ENCODE measurements at regions not wholly inside any gene's neighbourhood (a gene's known extent, or its start where the extent isn't known, plus 50 kb on each side); places are given as distances from the start of the nearest gene placed in this dataset.

- H3K27ac Mint-ChIP-seq (ENCODE audit: unreplicated experiment), result no peak overlapping the region
- no peaks in the 10 kb centered on the region for H3K4me1 Mint-ChIP-seq (ENCODE audit: unreplicated experiment)
- no peaks in the 10 kb centered on the region for H3K27me3 Mint-ChIP-seq (ENCODE audit: unreplicated experiment)
- H3K4me3 Mint-ChIP-seq (ENCODE audit: unreplicated experiment), result no peak overlapping the region
- DNase-seq (ENCODE audit: extremely low spot score, unreplicated experiment), result no peak
- TF ChIP-seq CTCF (IDR thresholded peaks at IDR 0.05), result no peak
- H3K36me3 Mint-ChIP-seq (ENCODE audit: unreplicated experiment), result no peaks in the 10 kb centered on the region
- H3K9me3 Mint-ChIP-seq (ENCODE audit: unreplicated experiment), result peaks cover 11% of the 10 kb centered on the region
Measured at GRCh38 chr3:181521831-181522230, 189.9 kb upstream of the SOX2 start.

- H3K9me3 Mint-ChIP-seq (ENCODE audit: unreplicated experiment), result peaks cover 5% of the 10 kb centered on the region
- no peaks in the 10 kb centered on the region for H3K36me3 Mint-ChIP-seq (ENCODE audit: unreplicated experiment)
- no peak for TF ChIP-seq CTCF (IDR thresholded peaks at IDR 0.05)
- no peaks in the 10 kb centered on the region for H3K4me1 Mint-ChIP-seq (ENCODE audit: unreplicated experiment)
- H3K27me3 Mint-ChIP-seq (ENCODE audit: unreplicated experiment), result no peaks in the 10 kb centered on the region
- no peak for DNase-seq (ENCODE audit: extremely low spot score, unreplicated experiment)
- H3K27ac Mint-ChIP-seq (ENCODE audit: unreplicated experiment), result no peak overlapping the region
- H3K4me3 Mint-ChIP-seq (ENCODE audit: unreplicated experiment), result no peak overlapping the region
Measured at GRCh38 chr3:181518222-181518621, 193.5 kb upstream of the SOX2 start.

GRCh38 chr3:181512787-181513186 lies 198.9 kb upstream of the SOX2 start:
- no peaks in the 10 kb centered on the region for H3K36me3 Mint-ChIP-seq (ENCODE audit: unreplicated experiment)
- no peaks in the 10 kb centered on the region for H3K4me1 Mint-ChIP-seq (ENCODE audit: unreplicated experiment)
- H3K9me3 Mint-ChIP-seq (ENCODE audit: unreplicated experiment), result peaks cover 34% of the 10 kb centered on the region
- TF ChIP-seq CTCF (IDR thresholded peaks at IDR 0.05), result no peak
- no peak overlapping the region for H3K4me3 Mint-ChIP-seq (ENCODE audit: unreplicated experiment)
- no peaks in the 10 kb centered on the region for H3K27me3 Mint-ChIP-seq (ENCODE audit: unreplicated experiment)
- H3K27ac Mint-ChIP-seq (ENCODE audit: unreplicated experiment), result no peak overlapping the region
- DNase-seq (ENCODE audit: extremely low spot score, unreplicated experiment), result no peak

GRCh38 chr3:181510500-181510899 lies 201.2 kb upstream of the SOX2 start:
- H3K36me3 Mint-ChIP-seq (ENCODE audit: unreplicated experiment), result no peaks in the 10 kb centered on the region
- peaks cover 29% of the 10 kb centered on the region for H3K9me3 Mint-ChIP-seq (ENCODE audit: unreplicated experiment)
- H3K27me3 Mint-ChIP-seq (ENCODE audit: unreplicated experiment), result no peaks in the 10 kb centered on the region
- no peaks in the 10 kb centered on the region for H3K4me1 Mint-ChIP-seq (ENCODE audit: unreplicated experiment)
- H3K4me3 Mint-ChIP-seq (ENCODE audit: unreplicated experiment), result no peak overlapping the region
- no peak overlapping the region for H3K27ac Mint-ChIP-seq (ENCODE audit: unreplicated experiment)
- no peak for TF ChIP-seq CTCF (IDR thresholded peaks at IDR 0.05)
- no peak for DNase-seq (ENCODE audit: extremely low spot score, unreplicated experiment)

- Mint-ChIP-seq H3K27me3 (ENCODE audit: unreplicated experiment) (no peaks in the 10 kb centered on the region), H3K9me3 (ENCODE audit: unreplicated experiment) (no peaks in the 10 kb centered on the region), H3K27ac (ENCODE audit: unreplicated experiment) (no peak overlapping the region), H3K4me1 (ENCODE audit: unreplicated experiment) (no peaks in the 10 kb centered on the region), H3K4me3 (ENCODE audit: unreplicated experiment) (no peak overlapping the region), H3K36me3 (ENCODE audit: unreplicated experiment) (no peaks in the 10 kb centered on the region)
- DNase-seq (ENCODE audit: extremely low spot score, unreplicated experiment), result no peak
- no peak for TF ChIP-seq CTCF (IDR thresholded peaks at IDR 0.05)
Measured at GRCh38 chr3:181497358-181497757, 214.4 kb upstream of the SOX2 start.

Measured in osteocyte (in vitro differentiated cells).